OCI-LY3 (cell line): ENCODE measurements at regions not wholly inside any gene's neighbourhood (a gene's known extent, or its start where the extent isn't known, plus 50 kb on each side); places are given as distances from the start of the nearest gene placed in this dataset.

ENCODE experiments used
- EZH2phosphoT487 ChIP-seq: fragments of 200-600 bp; shearing (Covaris generic); IDR thresholded peaks from 2 replicates; pipeline ENCODE4 v1.6.1; 2018; ENCODE audit warnings: antibody characterized with exemption, mixed run types, low read depth
- TF ChIP-seq, protein P1 (sequence below): fragments of 200-600, 300-600 bp; sonication (generic); IDR thresholded peaks from 2 replicates; pipeline ENCODE4 v1.5.1; 2014; ENCODE audit warnings: antibody characterized with exemption, low read length, low read depth

DNA sequence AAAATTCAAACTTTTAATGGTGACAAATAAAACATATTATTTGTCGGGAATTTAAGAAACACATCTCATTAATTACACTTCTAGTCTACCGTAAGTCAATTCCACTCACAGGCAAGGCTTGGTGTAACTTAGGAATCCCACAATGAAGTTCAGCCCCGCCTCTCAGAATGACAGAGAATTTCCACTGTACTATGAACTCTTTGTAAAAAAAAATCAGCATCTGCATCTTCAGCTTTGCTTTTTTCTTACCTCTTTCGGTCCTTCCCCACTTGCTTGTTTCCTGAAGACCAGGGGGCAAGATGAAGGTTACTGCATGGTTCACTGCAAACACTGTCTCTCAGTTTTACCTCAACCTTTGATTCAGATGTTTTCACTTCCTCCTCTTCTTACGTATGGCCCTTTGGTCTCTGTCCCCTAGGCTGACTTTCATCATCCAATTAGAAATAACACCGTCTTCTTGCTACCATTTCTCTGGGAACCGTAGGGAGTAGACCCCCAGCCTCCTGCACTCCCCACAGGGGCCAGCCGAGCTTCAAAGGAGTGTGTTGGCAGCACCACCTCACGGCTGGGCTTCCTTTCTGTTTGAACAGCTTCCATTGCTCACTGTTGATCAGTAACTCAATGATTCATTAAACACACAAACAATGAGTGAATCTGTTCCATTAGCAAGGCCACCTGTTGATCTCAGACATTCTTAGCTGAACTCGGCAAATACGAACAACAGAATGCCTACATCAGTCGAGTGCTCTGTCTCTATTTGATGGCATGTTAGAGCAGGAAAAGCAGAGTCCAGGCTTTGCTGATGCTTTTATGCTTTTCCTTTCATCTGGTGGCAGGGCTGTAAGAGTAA is 343.0 kb downstream of the BMP4 start:
- TF ChIP-seq, protein P1, sequence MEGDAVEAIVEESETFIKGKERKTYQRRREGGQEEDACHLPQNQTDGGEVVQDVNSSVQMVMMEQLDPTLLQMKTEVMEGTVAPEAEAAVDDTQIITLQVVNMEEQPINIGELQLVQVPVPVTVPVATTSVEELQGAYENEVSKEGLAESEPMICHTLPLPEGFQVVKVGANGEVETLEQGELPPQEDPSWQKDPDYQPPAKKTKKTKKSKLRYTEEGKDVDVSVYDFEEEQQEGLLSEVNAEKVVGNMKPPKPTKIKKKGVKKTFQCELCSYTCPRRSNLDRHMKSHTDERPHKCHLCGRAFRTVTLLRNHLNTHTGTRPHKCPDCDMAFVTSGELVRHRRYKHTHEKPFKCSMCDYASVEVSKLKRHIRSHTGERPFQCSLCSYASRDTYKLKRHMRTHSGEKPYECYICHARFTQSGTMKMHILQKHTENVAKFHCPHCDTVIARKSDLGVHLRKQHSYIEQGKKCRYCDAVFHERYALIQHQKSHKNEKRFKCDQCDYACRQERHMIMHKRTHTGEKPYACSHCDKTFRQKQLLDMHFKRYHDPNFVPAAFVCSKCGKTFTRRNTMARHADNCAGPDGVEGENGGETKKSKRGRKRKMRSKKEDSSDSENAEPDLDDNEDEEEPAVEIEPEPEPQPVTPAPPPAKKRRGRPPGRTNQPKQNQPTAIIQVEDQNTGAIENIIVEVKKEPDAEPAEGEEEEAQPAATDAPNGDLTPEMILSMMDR = peak; percentile 18; the same call in 1 of the 2 replicates
- TF ChIP-seq EZH2phosphoT487 = 0 out of 2 replicates have a peak, but pooled peaks have one; percentile 40
